ENCODE measurements at regions not wholly inside any gene's neighbourhood (a gene's known extent, or its start where the extent isn't known, plus 50 kb on each side); places are given as distances from the start of the nearest gene placed in this dataset.
A peak's percentile ranks its signal among the peaks of the same experiment; 100 is the strongest.

GRCh38 chr2:171629113-171629512 is 58.2 kb upstream of the DYNC1I2 start:
- peaks cover 29% of the 10 kb centered on the region for H3K9me3 Mint-ChIP-seq
- H3K4me3 Mint-ChIP-seq, result no peak overlapping the region
- no peaks in the 10 kb centered on the region for H3K4me1 Mint-ChIP-seq
- H3K4me1 ChIP-seq, result no peaks in the 10 kb centered on the region
- H3K27me3 Mint-ChIP-seq (ENCODE audit: insufficient read depth, low read depth), result peaks cover 8% of the 10 kb centered on the region
- H3K27ac Mint-ChIP-seq, result no peak overlapping the region
- no peaks in the 10 kb centered on the region for H3F3A ChIP-seq (ENCODE audit: low read depth)
- no peak for TF ChIP-seq CTCF (IDR thresholded peaks at IDR 0.05)
- TF ChIP-seq EZH2 (IDR thresholded peaks at IDR 0.05), result no peak
- TF ChIP-seq EZH2phosphoT487 (IDR thresholded peaks at IDR 0.05), result no peak
- no peak overlapping the region for H3K27ac ChIP-seq
- H2AFZ ChIP-seq (replicated peaks), result no peak overlapping the region
- H3K36me3 ChIP-seq, result no peaks in the 10 kb centered on the region
- DNase-seq (ENCODE audit: low spot score), result no peak
- no peak overlapping the region for H3K4me2 ChIP-seq
- no peaks in the 10 kb centered on the region for H4K20me1 ChIP-seq (ENCODE audit: low read depth)
- no peak overlapping the region for H3K4me3 ChIP-seq
- H3K9me3 ChIP-seq (ENCODE audit: low read depth), result peaks cover 20% of the 10 kb centered on the region
- H3K79me2 ChIP-seq (ENCODE audit: low read depth), result no peaks in the 10 kb centered on the region
- no peaks in the 10 kb centered on the region for H3K36me3 Mint-ChIP-seq
- no peaks in the 10 kb centered on the region for H3K27me3 ChIP-seq
- H3K9ac ChIP-seq, result no peak overlapping the region

GRCh38 chr2:171630089-171630770 is 57.0 kb upstream of the DYNC1I2 start:
- peaks cover 8% of the 10 kb centered on the region for H3K27me3 Mint-ChIP-seq (ENCODE audit: insufficient read depth, low read depth)
- Histone ChIP-seq H3K79me2 (ENCODE audit: low read depth) (no peaks in the 10 kb centered on the region), H3K27me3 (no peaks in the 10 kb centered on the region), H3K9ac (no peak overlapping the region), H3F3A (ENCODE audit: low read depth) (no peaks in the 10 kb centered on the region), H3K4me1 (no peaks in the 10 kb centered on the region), H3K4me3 (no peak overlapping the region), H4K20me1 (ENCODE audit: low read depth) (no peaks in the 10 kb centered on the region), H2AFZ (replicated peaks) (no peak overlapping the region), H3K27ac (no peak overlapping the region), H3K9me3 (ENCODE audit: low read depth) (peaks cover 20% of the 10 kb centered on the region), H3K4me2 (no peak overlapping the region), H3K36me3 (no peaks in the 10 kb centered on the region)
- H3K4me1 Mint-ChIP-seq, result no peaks in the 10 kb centered on the region
- no peak overlapping the region for H3K27ac Mint-ChIP-seq
- peaks cover 29% of the 10 kb centered on the region for H3K9me3 Mint-ChIP-seq
- no peak for DNase-seq (ENCODE audit: low spot score)
- no peak overlapping the region for H3K4me3 Mint-ChIP-seq
- H3K36me3 Mint-ChIP-seq, result no peaks in the 10 kb centered on the region
- no peak for TF ChIP-seq CTCF (IDR thresholded peaks at IDR 0.05)
- no peak for TF ChIP-seq EZH2phosphoT487 (IDR thresholded peaks at IDR 0.05)
- no peak for TF ChIP-seq EZH2 (IDR thresholded peaks at IDR 0.05)

- H3K27ac Mint-ChIP-seq, result no peak overlapping the region
- Histone ChIP-seq H4K20me1 (ENCODE audit: low read depth) (no peaks in the 10 kb centered on the region), H3K9me3 (ENCODE audit: low read depth) (peaks cover 20% of the 10 kb centered on the region), H3K4me2 (no peak overlapping the region), H3K4me1 (no peaks in the 10 kb centered on the region), H3K79me2 (ENCODE audit: low read depth) (no peaks in the 10 kb centered on the region), H3K36me3 (no peaks in the 10 kb centered on the region), H3K27me3 (no peaks in the 10 kb centered on the region), H3F3A (ENCODE audit: low read depth) (no peaks in the 10 kb centered on the region), H3K4me3 (no peak overlapping the region), H3K27ac (no peak overlapping the region), H2AFZ (replicated peaks) (no peak overlapping the region), H3K9ac (no peak overlapping the region)
- no peaks in the 10 kb centered on the region for H3K4me1 Mint-ChIP-seq
- TF ChIP-seq EZH2phosphoT487 (IDR thresholded peaks at IDR 0.05) (no peak), CTCF (IDR thresholded peaks at IDR 0.05) (no peak), EZH2 (IDR thresholded peaks at IDR 0.05) (no peak)
- no peak overlapping the region for H3K4me3 Mint-ChIP-seq
- no peaks in the 10 kb centered on the region for H3K36me3 Mint-ChIP-seq
- H3K9me3 Mint-ChIP-seq, result peaks cover 29% of the 10 kb centered on the region
- peak; percentile 23 for DNase-seq (ENCODE audit: low spot score)
- peaks cover 8% of the 10 kb centered on the region for H3K27me3 Mint-ChIP-seq (ENCODE audit: insufficient read depth, low read depth)
Observed at GRCh38 chr2:171630812-171631626, 56.2 kb upstream of the DYNC1I2 start.
